PFSK-1 (cell line): ENCODE measurements at regions not wholly inside any gene's neighbourhood (a gene's known extent, or its start where the extent isn't known, plus 50 kb on each side); places are given as distances from the start of the nearest gene placed in this dataset.

Experiments
- POLR2AphosphoS5 ChIP-seq: IDR thresholded peaks from 2 replicates; pipeline ENCODE4 v1.6.1; 2012; ENCODE audit warnings: low read depth, mild to moderate bottlenecking, control low read depth, low read length, moderate library complexity
- TAF1 ChIP-seq: IDR thresholded peaks from 2 replicates; pipeline ENCODE4 v1.6.1; 2012; ENCODE audit warnings: low read length, control low read depth, borderline replicate concordance; ENCODE audit not compliant: insufficient read depth

GRCh38 chr5:135670588-135670987 is 91.8 kb upstream of the CXCL14 start:
- no peak for TF ChIP-seq POLR2AphosphoS5
- TF ChIP-seq TAF1, result no peak
